GM19468 (cell line): ENCODE measurements at regions not wholly inside any gene's neighbourhood (a gene's known extent, or its start where the extent isn't known, plus 50 kb on each side); places are given as distances from the start of the nearest gene placed in this dataset.
A peak's percentile ranks its signal among the peaks of the same experiment; 100 is the strongest.
"Not testable (repeated sequence)": the region's sequence is repeated elsewhere in the genome, so short reads cannot be mapped to it uniquely, and the experiment has no call there.

Source experiments
- ATAC-seq: cut with Tn5 transposase; IDR thresholded peaks from one replicate; pipeline ENCODE4 v1.9.1; 2021; ENCODE audit warnings: mild to moderate bottlenecking, moderate library complexity, moderate number of reproducible peaks; ENCODE audit not compliant: unreplicated experiment; ENCODE audit errors: extremely low read depth

GRCh38 chr6:74602206-74602605, 603.6 kb downstream of the COL12A1 start:
- no peak for ATAC-seq

GRCh38 chr6:74598462-74599393, 607.1 kb downstream of the COL12A1 start:
- peak; percentile 92 for ATAC-seq

GRCh38 chr6:74597840-74598239, 608.0 kb downstream of the COL12A1 start:
- ATAC-seq = no peak

- no peak for ATAC-seq
These were observed 608.6 kb downstream of the COL12A1 start for GRCh38 chr6:74597266-74597665.

- ATAC-seq = no peak
These were observed 609.3 kb downstream of the COL12A1 start for GRCh38 chr6:74596588-74596987.

GRCh38 chr6:74594350-74594749, 611.5 kb downstream of the COL12A1 start:
- not testable (repeated sequence) for ATAC-seq

GRCh38 chr6:74588094-74588832, 617.6 kb downstream of the COL12A1 start:
- ATAC-seq = no peak

GRCh38 chr6:74587386-74587785, 618.5 kb downstream of the COL12A1 start:
- ATAC-seq = no peak

- no peak for ATAC-seq
These were observed 620.1 kb downstream of the COL12A1 start for GRCh38 chr6:74585753-74586152.

GRCh38 chr6:74581681-74582080, 624.2 kb downstream of the COL12A1 start:
- ATAC-seq = no peak

GRCh38 chr6:74579794-74580193, 626.1 kb downstream of the COL12A1 start:
- ATAC-seq = no peak

GRCh38 chr6:74579047-74579446, 626.8 kb downstream of the COL12A1 start:
- ATAC-seq = no peak

- ATAC-seq = no peak
These were observed 627.5 kb downstream of the COL12A1 start for GRCh38 chr6:74578339-74578738.

- peak; percentile 94 for ATAC-seq
These were observed 628.2 kb downstream of the COL12A1 start for GRCh38 chr6:74577619-74578018.

GRCh38 chr6:74574794-74575193, 631.1 kb downstream of the COL12A1 start:
- ATAC-seq = no peak

GRCh38 chr6:74573613-74574012, 632.2 kb downstream of the COL12A1 start:
- ATAC-seq = no peak

- ATAC-seq = no peak
These were observed 635.8 kb downstream of the COL12A1 start for GRCh38 chr6:74570044-74570443.

GRCh38 chr6:74568861-74569260, 637.0 kb downstream of the COL12A1 start:
- no peak for ATAC-seq

GRCh38 chr6:74567923-74568290, 637.9 kb downstream of the COL12A1 start:
- not testable (repeated sequence) for ATAC-seq

- ATAC-seq = no peak
These were observed 638.5 kb downstream of the COL12A1 start for GRCh38 chr6:74567281-74567922.

- no peak for ATAC-seq
These were observed 648.6 kb downstream of the COL12A1 start for GRCh38 chr6:74557236-74557635.
